ENCODE measurements at regions not wholly inside any gene's neighbourhood (a gene's known extent, or its start where the extent isn't known, plus 50 kb on each side); places are given as distances from the start of the nearest gene placed in this dataset.

GRCh38 chr10:84862551-84862950, 534.2 kb downstream of the CCSER2 start:
- TF ChIP-seq GATA2 (IDR thresholded peaks at IDR 0.05; ENCODE audit: low read depth, low read length) (no peak), GATA3 (IDR thresholded peaks at IDR 0.05; ENCODE audit: low read depth, low read length) (no peak)
